GM18907 (cell line): ENCODE measurements at regions not wholly inside any gene's neighbourhood (a gene's known extent, or its start where the extent isn't known, plus 50 kb on each side); places are given as distances from the start of the nearest gene placed in this dataset.
"Not testable (repeated sequence)": the region's sequence is repeated elsewhere in the genome, so short reads cannot be mapped to it uniquely, and the experiment has no call there.

Source experiments
- ATAC-seq: cut with Tn5 transposase; IDR thresholded peaks from one replicate; pipeline ENCODE4 v1.9.1; 2021; ENCODE audit warnings: mild to moderate bottlenecking, moderate library complexity; ENCODE audit not compliant: unreplicated experiment

DNA sequence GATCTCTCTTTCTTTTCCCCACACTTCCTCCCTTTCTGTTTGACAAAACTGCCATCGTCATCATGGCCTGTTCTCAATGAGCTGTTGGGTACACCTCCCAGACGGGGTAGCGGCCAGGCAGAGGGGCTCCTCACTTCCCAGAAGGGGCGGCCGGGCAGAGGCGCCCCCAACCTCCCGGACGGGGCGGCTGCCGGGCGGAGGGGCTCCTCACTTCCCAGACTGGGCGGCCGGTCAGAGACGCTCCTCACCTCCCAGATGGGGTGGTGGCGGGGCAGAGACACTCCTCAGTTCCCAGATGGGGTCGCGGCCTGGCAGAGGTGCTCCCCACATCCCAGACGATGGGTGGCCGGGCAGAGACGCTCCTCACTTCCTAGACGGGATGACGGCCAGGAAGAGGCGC is 184.3 kb upstream of the FRMD6 start:
- not testable (repeated sequence) for ATAC-seq

DNA sequence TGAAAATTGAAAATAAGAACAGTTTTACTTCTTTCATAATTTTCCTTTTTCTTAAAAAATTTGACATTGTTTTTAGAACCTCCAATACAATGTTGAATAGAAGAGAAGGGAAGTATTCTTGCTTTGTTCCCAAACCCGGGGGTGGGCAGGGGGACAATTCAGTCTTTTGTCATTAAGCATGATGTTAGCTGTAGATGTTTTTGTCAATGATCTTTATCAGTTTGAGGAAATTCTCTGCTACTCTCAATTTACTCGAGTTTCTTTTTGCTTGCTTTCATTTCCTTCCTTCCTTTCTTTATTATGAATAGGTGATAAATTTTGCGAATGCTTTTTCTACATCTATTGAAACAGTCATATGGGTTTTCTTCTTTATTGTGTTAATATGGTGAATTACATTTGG is 183.2 kb upstream of the FRMD6 start:
- ATAC-seq: no peak

DNA sequence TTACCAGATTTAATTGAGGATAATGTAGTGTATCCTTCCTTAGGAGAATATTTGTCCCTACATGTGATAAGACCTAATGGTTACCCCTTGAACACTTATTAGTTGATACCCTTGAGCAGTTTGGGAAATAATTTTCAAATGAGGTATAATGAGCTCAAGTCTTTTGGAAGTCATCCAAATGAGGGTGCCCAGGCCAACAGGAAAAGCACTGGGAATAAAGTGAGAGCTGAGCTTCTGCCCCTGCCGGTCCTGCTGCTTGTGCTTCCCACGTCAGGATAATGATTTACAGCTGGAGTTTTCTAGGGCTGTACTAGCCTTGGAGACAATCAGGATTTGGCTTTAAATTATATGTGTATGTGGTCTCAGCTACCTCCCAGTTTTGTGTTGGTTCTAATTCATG is 178.8 kb upstream of the FRMD6 start:
- no peak for ATAC-seq

DNA sequence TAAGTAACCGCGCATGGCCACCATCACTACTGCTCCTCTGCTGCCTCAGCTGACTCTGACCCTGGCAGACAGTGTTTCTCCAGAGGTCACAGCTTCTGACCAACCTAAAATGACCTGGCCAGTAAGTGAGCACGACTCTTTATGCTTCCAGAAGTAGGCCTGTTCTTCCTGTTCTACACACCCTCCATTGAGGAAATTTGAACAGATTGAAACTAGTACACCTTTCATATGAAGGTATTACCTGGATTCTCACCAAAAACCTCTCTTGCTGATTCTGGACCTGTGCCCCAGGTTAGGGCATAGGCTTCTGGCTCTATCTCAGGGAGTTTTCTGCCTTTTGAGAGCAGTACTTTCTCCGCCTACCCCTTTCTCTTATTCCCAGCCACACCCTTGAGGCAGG is 178.4 kb upstream of the FRMD6 start:
- no peak for ATAC-seq

DNA sequence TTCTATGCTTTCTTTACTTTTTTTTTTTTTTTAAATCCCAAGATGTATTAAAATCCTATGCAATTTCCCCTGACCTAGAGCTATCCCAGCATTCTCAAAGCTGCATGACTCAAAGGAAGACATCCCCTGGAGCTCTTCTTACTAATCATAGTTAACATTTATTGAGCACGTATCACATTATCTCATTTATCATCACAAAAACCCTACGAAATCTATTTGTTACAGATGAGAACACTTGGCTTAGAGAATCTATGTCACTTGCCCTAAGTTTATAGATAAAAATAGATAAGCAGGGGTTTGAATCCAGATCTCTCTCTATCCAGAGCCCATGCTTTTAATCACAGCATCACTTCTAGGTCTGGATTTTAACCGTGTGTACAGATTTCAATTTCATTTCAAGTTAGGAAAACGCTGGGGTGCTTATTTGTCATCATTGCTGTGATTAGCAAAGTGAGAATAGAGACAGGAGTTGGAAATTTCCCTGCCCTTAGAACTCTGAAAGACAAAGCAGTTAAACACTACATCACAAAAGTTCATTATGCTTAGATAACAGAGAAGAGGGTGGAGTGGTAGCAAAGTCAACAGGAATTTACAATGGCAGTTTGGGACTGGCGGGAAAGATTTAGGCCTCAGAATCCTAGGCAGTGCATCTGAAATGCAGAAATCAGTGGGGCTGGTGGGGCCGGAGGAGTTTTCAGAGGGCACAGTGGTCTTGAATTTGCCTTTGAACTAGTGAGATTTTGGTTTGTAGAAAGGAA is 177.7 kb upstream of the FRMD6 start:
- no peak for ATAC-seq

DNA sequence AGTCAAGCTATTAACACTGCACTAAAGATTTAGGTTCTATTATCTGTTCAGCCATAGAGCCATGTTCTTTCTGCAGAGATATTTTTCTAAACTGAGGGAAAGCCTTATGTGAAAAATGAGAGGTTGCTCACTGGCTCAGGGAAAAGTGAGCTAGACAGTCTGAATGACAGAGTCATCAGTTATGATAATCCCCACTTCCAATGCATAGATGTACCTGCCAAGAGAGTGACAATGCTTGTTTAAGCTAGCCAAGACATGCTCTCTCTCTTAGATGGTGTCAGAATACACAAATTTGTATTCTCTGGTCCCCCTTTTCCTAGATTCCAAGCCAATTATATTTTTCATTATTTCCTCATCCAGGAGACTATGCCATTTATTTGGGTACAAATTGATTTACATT is 176.9 kb upstream of the FRMD6 start:
- no peak for ATAC-seq

DNA sequence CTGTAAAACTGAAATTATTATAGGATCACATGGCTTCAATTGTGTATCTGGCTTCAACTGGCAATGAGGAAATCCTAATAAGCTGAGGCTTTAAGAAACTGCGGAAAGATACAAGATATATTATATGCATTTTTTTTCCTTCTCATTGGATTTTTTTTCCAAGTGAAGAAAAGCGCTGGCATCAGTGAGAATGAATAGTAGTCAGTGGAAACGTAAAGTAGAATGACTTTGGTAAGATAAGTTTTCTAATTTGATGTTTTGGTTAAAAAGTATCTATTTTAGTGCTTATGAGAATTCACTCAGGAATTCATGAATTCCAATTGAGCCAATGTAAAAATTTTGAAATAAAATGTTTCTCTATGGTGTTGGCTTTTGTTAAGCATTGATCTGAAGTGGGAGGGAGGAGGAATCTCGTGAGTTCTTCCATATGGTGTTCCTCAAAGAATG is 173.5 kb upstream of the FRMD6 start:
- ATAC-seq: no peak

DNA sequence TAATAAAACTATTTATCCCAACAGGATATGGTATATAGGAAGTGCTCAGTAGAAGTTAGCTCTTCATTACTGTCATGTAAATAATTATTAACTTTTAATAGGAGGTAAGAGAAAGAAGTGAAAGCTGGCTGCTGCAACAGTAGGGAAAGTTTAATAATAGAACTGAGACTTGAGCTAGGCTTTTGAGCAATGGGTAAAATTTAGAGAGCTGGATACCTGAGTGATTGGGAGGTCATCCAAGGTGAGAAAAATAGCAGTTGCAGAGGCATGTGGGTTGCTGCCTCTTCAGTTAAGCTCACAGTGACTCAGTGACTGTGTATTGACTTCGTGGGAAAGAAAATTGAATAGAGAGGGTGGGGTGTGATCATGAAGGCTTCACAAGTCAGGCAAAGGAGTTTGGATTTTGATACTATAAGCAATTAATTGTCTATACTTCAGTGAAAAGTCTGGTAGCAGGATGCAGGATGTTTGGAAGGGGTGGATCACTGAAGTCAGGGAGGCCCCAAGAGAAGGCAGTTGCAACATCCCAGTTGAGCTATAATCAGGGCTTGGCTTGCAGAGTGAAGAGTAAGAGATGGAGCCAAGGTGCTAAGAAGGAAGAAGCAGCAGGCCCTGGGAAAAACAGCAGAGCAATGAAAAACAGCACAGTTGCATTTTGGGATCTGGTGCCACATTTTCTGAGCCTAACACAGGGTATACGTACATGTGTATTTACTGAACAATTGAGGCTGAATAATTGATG is 172.0 kb upstream of the FRMD6 start:
- ATAC-seq: peak; percentile 81

DNA sequence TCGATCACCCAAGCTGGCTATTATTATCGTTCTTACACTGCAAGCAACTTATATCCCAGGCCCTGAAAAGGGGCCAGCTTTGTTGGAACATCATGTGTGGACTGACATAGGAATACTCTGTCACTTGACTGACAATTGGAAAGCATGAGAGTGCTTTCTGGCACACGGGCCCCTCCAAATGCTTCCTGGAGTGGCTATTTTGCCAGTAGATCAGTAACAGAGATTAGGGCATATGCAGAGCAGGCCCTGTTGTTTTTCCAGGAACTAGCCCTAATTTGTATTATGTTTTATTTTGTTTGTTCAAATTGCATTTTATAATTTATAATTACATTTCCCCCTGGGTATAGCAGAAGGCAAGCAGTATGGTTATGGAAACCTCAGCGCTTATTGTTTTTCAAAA is 170.1 kb upstream of the FRMD6 start:
- no peak for ATAC-seq

DNA sequence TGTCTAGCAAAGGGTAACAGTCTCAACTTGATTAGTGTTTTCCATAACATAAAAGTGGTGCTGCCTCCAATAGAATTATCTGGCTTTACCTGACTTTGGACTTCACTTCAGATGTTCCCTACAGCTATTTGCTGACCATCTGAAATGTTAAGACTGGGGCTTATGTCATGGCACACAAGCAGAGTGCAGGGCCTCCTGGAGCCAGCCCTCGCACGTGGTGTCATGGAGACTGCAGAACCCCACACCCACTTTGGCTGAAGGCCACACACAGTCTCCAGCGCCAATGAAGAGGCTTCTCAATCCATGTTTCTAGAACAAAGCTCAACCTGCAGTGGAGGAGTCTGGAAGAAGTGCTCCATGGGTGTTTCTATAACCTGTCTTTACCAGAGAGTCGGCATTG is 169.6 kb upstream of the FRMD6 start:
- no peak for ATAC-seq

DNA sequence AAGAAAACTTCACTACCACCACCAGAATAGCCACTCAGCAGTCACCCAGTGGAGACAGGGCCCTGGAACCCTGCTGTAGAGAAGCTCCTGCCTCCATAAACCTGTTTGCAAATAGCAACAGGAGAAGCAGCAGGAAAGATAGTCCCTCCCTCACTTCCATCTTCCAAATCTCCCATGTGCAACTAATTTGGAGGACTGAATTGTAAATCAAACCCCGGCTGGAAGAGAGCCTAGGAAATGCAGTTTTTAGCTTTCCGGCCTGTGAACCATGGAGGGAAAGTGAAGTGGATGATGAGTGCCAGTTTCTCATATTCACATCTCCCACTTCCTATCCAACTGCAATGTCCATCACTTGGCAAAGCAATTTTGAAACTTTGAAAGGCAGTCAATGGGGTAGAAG is 167.2 kb upstream of the FRMD6 start:
- ATAC-seq: no peak

DNA sequence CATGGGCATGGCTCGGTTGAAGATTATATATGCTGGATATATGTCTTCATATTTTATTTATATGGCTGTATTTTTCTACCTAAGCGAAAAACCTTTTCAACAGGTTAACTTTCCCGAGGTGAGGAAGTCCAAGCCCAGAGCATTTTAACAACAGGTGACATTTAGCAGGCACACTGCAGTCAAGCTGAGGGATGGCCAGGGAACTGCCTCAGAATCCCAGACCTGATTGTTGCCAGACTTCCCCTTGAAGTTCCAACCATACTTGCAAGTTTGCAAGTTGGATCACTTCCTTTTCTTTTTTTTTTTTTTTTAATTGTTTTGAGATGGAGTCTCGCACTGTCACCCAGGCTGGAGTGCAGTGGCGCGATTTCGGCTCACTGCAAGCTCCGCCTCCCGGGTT is 166.0 kb upstream of the FRMD6 start:
- no peak for ATAC-seq

DNA sequence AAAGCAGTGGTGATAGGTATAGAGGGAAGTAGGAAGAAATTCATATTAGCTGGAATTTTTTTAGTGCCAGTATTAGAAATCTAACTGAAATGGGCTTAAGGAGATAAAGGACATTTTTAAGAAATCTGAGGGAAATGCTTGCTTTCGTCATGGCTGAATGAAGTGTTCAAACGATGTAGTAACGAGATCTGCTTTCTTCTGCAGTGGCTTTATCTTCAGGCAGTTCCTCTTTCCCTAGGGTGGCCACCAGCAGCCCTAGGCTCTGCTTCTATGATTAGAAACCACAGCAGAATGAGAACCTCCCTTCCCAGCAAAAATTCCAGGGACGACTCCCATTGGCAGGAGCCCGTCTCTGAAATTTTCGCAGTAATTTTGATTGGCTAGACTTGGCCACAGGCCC is 163.9 kb upstream of the FRMD6 start:
- ATAC-seq: no peak

DNA sequence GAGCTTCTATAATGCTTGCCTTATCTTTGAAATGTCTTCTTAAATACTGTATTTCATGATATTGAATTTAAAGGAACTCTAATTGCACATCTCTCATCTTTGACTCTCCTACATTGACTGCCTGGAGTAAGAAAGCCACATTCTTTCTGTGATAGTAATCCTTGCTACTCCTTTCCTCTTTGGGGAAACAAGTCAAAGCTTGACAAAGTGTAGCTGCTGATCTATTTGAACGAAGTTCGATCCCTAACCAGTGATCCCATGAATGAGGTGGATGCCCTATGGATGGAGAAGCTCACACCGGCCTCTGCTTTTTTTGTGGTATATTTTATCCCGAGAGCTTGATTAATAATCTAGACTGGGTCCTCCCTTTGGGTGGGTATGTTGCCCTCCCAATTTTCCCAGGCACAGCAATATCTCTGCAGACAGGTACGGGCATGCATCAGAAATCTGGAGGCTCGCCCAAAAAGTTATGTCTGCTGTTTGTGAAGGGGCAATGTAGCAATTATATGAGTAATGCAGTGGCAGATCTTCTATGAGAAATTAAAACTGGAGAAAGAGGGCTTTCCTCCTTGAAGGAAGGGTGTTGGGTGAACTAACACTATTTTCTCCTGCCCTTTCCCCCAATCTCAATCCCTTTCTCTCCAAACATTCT is 163.0 kb upstream of the FRMD6 start:
- no peak for ATAC-seq

DNA sequence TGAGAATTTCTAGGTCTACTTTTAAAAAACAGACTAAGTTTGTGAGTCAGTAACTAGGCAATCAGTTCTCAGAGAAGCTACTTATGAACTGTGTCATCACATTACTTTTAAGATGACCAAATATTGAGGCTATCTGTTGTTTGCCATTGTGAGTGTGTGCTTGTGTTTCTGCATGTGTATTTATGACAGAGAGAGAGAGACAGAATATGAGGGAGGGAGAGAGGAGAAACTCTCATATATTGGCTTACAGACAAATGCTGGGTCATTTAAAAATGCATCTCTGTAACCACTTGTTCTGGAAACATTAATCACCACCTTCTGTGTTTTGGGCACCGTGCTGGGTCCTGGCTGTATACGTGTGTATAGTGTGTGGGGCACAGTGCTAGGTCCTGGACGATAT is 161.5 kb upstream of the FRMD6 start:
- ATAC-seq: no peak

DNA sequence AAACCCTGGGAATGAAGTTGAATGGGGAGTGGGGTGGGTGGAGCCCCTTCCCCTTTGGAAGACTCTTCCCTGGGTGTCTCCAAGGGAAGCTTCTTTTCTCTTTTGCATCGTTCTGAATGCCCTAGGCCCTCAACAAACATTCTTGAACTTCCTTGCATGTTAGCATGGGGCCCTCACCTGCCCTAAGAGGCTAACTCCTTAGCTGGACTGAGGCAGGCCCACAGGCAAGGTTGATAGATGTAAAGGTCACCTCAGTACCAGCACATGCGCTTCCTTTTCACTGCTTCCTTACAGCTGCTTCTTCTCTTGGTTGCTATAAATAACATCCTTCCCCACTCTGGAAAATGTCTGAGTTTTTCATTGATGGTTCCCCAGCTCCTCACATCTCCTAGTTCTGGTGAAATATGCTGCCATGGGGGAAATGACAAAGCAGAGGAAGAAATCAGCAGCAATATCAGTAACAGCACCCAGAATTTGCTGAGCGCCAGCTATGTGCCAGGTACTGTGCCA is 160.6 kb upstream of the FRMD6 start:
- ATAC-seq: no peak

DNA sequence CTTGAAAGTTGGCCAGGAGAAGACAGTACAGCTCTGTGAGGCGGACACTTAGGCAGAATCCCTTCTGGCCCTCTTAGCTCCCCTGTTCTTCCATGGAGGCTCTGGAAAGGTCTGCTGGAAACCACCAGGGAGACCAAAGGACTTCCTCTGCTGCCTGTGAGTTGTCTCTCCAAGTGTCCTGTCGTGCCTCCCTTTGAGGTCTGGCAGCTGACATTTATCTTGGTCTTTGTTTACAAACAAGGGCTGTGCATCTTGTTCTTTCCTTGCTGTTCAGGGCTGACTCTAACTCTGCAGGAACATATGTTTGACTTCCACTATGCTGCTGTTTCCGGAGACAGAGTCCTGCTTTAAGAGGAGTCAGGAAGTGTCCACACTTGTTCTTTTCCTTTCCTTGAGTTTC is 159.9 kb upstream of the FRMD6 start:
- no peak for ATAC-seq

DNA sequence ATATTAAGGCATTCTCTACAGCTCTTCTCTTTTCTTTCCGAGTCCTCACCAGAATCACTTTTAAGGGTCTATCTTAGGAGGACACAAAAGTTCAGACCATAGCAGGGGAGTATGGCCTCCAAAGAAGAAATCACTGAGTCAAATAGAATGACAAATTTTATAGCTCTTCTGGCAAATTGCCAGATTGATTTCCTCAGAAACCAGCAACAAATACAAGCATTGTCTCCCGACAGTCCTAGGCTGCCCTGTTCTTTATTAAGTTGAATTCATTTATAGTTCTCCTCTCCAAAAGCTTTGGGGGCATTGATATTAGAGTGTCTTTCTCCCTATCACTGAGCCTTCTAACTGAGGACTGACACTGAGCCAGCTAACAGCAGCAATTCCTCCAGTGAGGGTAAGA is 156.4 kb upstream of the FRMD6 start:
- no peak for ATAC-seq

DNA sequence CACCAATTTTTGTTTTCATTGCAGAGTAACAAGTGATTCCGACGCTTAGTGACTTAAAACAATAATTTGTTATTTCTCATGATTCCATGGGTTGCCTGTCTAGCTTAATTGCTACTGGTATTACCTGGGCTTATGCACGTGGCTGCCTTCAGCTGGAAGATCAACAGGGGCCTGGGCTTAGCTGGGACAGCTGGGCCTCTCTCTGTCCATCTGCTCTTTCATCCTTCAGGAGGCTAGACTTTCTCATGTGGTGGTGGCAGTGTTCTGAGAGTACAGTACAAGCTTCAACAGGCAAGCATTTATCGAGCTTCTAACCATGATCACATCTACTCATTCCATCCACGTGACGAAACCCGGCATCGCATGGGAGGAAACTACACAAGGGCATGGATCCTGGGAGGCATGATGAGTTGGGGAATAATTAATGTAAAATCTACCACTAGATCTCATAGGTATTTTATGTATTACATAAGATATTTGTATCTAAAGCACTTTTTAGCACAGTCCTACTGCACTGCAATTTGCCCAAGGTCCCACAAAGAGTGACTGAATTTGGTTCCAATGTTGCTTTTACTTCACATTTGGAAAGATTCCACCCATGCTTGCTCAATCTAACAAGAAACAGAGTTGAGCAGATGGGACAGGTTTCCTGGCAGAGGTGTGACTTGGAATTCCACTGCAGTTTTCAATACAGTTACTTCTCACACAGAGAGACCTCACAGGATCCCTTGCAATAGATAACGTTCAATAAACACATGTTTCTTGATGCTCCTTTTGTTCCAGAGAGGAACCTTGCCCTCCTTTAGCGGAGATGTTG is 153.1 kb upstream of the FRMD6 start:
- no peak for ATAC-seq

DNA sequence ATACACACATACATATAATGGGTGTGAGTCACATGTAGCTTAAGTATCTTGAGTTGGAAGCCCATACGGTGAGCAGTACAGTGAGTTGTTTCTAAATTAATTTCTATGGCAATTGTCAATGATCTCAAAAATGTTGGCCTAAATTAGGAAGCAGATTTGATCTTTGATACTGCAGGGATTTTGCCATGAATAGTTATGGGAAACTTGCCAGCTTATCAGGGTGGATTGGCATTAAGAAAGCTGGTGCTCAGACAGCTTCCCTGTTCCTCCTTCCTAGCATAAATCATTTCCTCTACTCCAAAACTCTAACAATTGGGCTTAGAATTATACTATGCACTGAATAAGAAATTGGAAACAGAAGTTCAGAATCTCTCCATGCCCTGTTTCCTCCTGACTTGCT is 150.9 kb upstream of the FRMD6 start:
- ATAC-seq: no peak

DNA sequence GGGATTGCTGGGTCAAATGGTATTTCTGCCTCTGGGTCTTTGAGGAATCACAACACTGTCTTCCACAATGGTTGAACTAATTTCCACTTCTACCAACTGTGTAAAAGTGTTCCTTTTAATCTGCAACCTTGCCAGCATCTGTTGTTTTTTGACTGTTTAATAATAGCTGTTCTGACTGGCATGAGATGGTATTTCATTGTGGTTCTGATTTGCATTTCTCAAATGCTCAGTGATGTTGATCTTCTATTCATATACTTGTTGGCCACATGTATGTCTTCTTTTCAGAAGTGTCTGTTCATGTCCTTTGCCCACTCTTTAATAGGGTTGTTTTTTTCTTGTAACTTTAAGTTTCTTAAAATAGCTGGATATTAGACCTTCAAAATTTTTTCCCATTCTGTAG is 150.0 kb upstream of the FRMD6 start:
- no peak for ATAC-seq
